GM12891 (cell line): ENCODE measurements at regions not wholly inside any gene's neighbourhood (a gene's known extent, or its start where the extent isn't known, plus 50 kb on each side); places are given as distances from the start of the nearest gene placed in this dataset.

ENCODE experiments used
- DNase-seq: peaks from one replicate; pipeline ENCODE4 v3.0.0; 2011; ENCODE audit warnings: low spot score; ENCODE audit not compliant: insufficient read length
- FAIRE-seq: peaks from 2 replicates; lab custom pipeline; 2011; peaks lifted over from hg19 to GRCh38; lab: Jason Lieb, UNC
- PAX5 ChIP-seq: IDR thresholded peaks from 2 replicates; pipeline ENCODE4 v1.6.1; 2011; ENCODE audit warnings: low read length, moderate library complexity, mild to moderate bottlenecking; ENCODE audit not compliant: insufficient read depth, severe bottlenecking
- POLR2A ChIP-seq: IDR thresholded peaks from 2 replicates; pipeline ENCODE4 v1.6.1; 2011; ENCODE audit warnings: low read depth, low read length, control low read depth
- POLR2AphosphoS5 ChIP-seq: IDR thresholded peaks from 2 replicates; pipeline ENCODE4 v1.6.1; 2011; ENCODE audit warnings: low read depth, low read length, control low read depth
- POU2F2 ChIP-seq: IDR thresholded peaks from 2 replicates; pipeline ENCODE4 v1.6.1; 2011; ENCODE audit warnings: low read depth, mild to moderate bottlenecking, control low read depth, low read length, moderate library complexity
- SPI1 ChIP-seq: IDR thresholded peaks from 2 replicates; pipeline ENCODE4 v1.6.1; 2011; ENCODE audit warnings: low read depth, low read length, control low read depth
- TAF1 ChIP-seq: IDR thresholded peaks from 2 replicates; pipeline ENCODE4 v1.6.1; 2011; ENCODE audit warnings: low read depth, low read length, control low read depth

GRCh38 chr6:133166766-133167165 lies 74.4 kb upstream of the EYA4 start:
- FAIRE-seq (no peak), DNase-seq (no peak)
- no peak for TF ChIP-seq POU2F2

GRCh38 chr6:133169901-133170300 lies 71.3 kb upstream of the EYA4 start:
- no peak for TF ChIP-seq POU2F2
- TF ChIP-seq TAF1: no peak
- DNase-seq: no peak
- FAIRE-seq: no peak

- TF ChIP-seq PAX5 (no peak), POU2F2 (no peak), TAF1 (no peak), SPI1 (no peak), POLR2AphosphoS5 (no peak), POLR2A (no peak)
- FAIRE-seq (no peak), DNase-seq (no peak)
Observed at GRCh38 chr6:133170602-133171001, 70.6 kb upstream of the EYA4 start.

GRCh38 chr6:133171989-133172604 lies 69.1 kb upstream of the EYA4 start:
- TF ChIP-seq POU2F2 (no peak), SPI1 (no peak), PAX5 (no peak), POLR2AphosphoS5 (no peak), TAF1 (no peak), POLR2A (no peak)
- FAIRE-seq (no peak), DNase-seq (no peak)

GRCh38 chr6:133173276-133173675 lies 67.9 kb upstream of the EYA4 start:
- TF ChIP-seq POLR2AphosphoS5: no peak
- no peak for TF ChIP-seq TAF1
- TF ChIP-seq POU2F2: no peak
- no peak for TF ChIP-seq POLR2A
- no peak for TF ChIP-seq SPI1
- TF ChIP-seq PAX5: no peak
- FAIRE-seq (no peak), DNase-seq (no peak)

- no peak for FAIRE-seq
- no peak for DNase-seq
- TF ChIP-seq TAF1: no peak
- no peak for TF ChIP-seq POLR2AphosphoS5
- no peak for TF ChIP-seq PAX5
- TF ChIP-seq POLR2A: no peak
- TF ChIP-seq POU2F2: no peak
- TF ChIP-seq SPI1: no peak
Observed at GRCh38 chr6:133179481-133179880, 61.7 kb upstream of the EYA4 start.

- TF ChIP-seq POLR2AphosphoS5: no peak
- no peak for TF ChIP-seq TAF1
- no peak for TF ChIP-seq SPI1
- TF ChIP-seq POLR2A: no peak
- no peak for TF ChIP-seq POU2F2
- FAIRE-seq: no peak
- no peak for DNase-seq
Observed at GRCh38 chr6:133183691-133184090, 57.5 kb upstream of the EYA4 start.

GRCh38 chr6:133184798-133185372 lies 56.3 kb upstream of the EYA4 start:
- FAIRE-seq (no peak), DNase-seq (no peak)
- TF ChIP-seq PAX5 (no peak), SPI1 (no peak), POU2F2 (no peak), TAF1 (no peak), POLR2AphosphoS5 (no peak), POLR2A (no peak)

- no peak for FAIRE-seq
- no peak for TF ChIP-seq SPI1
- no peak for TF ChIP-seq POU2F2
- TF ChIP-seq TAF1: no peak
- no peak for TF ChIP-seq POLR2AphosphoS5
- TF ChIP-seq PAX5: no peak
- no peak for TF ChIP-seq POLR2A
- no peak for DNase-seq
Observed at GRCh38 chr6:133185731-133186130, 55.4 kb upstream of the EYA4 start.

GRCh38 chr6:133187114-133187513 lies 54.0 kb upstream of the EYA4 start:
- DNase-seq (no peak), FAIRE-seq (no peak)
- TF ChIP-seq SPI1 (no peak), POLR2AphosphoS5 (no peak), TAF1 (no peak), PAX5 (no peak), POLR2A (no peak), POU2F2 (no peak)
